OCI-LY3 (cell line): ENCODE measurements at regions not wholly inside any gene's neighbourhood (a gene's known extent, or its start where the extent isn't known, plus 50 kb on each side); places are given as distances from the start of the nearest gene placed in this dataset.

Experiments used
- H2AFZ ChIP-seq: fragments of 200-600, 300-600 bp; shearing (Covaris generic); 2 replicates; pipeline ENCODE4 v1.6.0; 2014; ENCODE audit warnings: antibody characterized with exemption, low read depth, low read length
- H3K27ac ChIP-seq: fragments of 200-600, 300-600 bp; sonication (generic); 2 replicates; pipeline ENCODE4 v1.5.1; 2014; ENCODE audit warnings: mild to moderate bottlenecking, low read length, moderate library complexity, mixed read lengths
- H3K27me3 ChIP-seq: fragments of 200-600, 300-600 bp; sonication (generic); 2 replicates; pipeline ENCODE4 v1.6.1; 2014; ENCODE audit warnings: low read depth, low read length, mixed read lengths
- H3K36me3 ChIP-seq: fragments of 200-600, 300-600 bp; sonication (generic); replicated peaks from 2 replicates; pipeline ENCODE3; 2014; ENCODE audit warnings: low read depth, low read length, mixed read lengths
- H3K4me1 ChIP-seq: fragments of 300-600, 200-600 bp; sonication (generic); 2 replicates; pipeline ENCODE4 v1.6.1; 2014; ENCODE audit warnings: low read length, mixed read lengths
- H3K4me2 ChIP-seq: fragments of 200-600, 300-600 bp; sonication (generic); 2 replicates; pipeline ENCODE4 v1.6.1; 2014; ENCODE audit warnings: low read length, mixed read lengths
- H3K4me3 ChIP-seq: fragments of 300-600, 200-600 bp; sonication (generic); 2 replicates; pipeline ENCODE4 v1.5.1; 2014; ENCODE audit warnings: antibody characterized with exemption, mild to moderate bottlenecking, low read length, moderate library complexity
- H3K79me2 ChIP-seq: fragments of 300-600, 200-600 bp; shearing (Covaris generic); 2 replicates; pipeline ENCODE4 v1.6.1; 2014; ENCODE audit warnings: mild to moderate bottlenecking, low read length, mixed read lengths
- H3K9ac ChIP-seq: fragments of 300-600, 200-600 bp; shearing (Covaris generic); 2 replicates; pipeline ENCODE4 v1.6.0; 2014; ENCODE audit warnings: mild to moderate bottlenecking, low read length, moderate library complexity
- H3K9me3 ChIP-seq: fragments of 200-600, 300-600 bp; shearing (Covaris generic); 2 replicates; pipeline ENCODE4 v1.6.1; 2014; ENCODE audit warnings: low read length, mixed read lengths; ENCODE audit not compliant: insufficient read depth
- H4K20me1 ChIP-seq: fragments of 200-600, 300-600 bp; sonication (generic); 2 replicates; pipeline ENCODE4 v1.6.1; 2016; ENCODE audit warnings: low read length, mixed read lengths; ENCODE audit not compliant: insufficient read depth
- EZH2phosphoT487 ChIP-seq: fragments of 200-600 bp; shearing (Covaris generic); IDR thresholded peaks from 2 replicates; pipeline ENCODE4 v1.6.1; 2018; ENCODE audit warnings: antibody characterized with exemption, mixed run types, low read depth
- TF ChIP-seq, protein P1 (sequence below): fragments of 200-600, 300-600 bp; sonication (generic); IDR thresholded peaks from 2 replicates; pipeline ENCODE4 v1.5.1; 2014; ENCODE audit warnings: antibody characterized with exemption, low read length, low read depth

DNA sequence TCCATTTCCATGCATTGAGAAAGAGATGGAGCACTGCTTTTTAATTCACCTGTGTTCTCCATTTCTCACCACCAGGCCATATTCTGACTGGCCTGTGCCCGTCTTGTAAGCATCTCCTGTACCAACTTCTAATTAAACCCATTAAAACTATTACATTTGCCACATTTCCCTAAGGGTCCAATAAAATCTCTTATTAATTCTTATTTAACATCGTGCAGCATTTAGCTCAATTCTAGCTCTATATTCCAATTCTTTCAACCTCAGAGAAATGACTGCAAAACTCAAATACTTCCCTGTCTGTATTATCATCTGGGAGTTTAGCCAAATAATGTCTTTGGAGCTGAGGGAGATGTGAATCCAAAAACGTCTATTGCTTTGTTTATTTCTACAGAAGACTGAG lies 495.4 kb upstream of the TMEM132C start:
- Histone ChIP-seq H4K20me1 (no peaks in the 10 kb centered on the region), H3K27ac (no peak overlapping the region), H3K4me2 (no peak overlapping the region), H3K4me3 (no peak overlapping the region), H3K79me2 (no peaks in the 10 kb centered on the region), H3K9me3 (no peaks in the 10 kb centered on the region), H3K27me3 (0 out of 2 replicates have a peak, but pooled peaks cover 5% of the 10 kb centered on the region), H3K36me3 (no peaks in the 10 kb centered on the region), H2AFZ (no peak overlapping the region), H3K4me1 (no peaks in the 10 kb centered on the region), H3K9ac (no peak overlapping the region)
- TF ChIP-seq, protein P1, sequence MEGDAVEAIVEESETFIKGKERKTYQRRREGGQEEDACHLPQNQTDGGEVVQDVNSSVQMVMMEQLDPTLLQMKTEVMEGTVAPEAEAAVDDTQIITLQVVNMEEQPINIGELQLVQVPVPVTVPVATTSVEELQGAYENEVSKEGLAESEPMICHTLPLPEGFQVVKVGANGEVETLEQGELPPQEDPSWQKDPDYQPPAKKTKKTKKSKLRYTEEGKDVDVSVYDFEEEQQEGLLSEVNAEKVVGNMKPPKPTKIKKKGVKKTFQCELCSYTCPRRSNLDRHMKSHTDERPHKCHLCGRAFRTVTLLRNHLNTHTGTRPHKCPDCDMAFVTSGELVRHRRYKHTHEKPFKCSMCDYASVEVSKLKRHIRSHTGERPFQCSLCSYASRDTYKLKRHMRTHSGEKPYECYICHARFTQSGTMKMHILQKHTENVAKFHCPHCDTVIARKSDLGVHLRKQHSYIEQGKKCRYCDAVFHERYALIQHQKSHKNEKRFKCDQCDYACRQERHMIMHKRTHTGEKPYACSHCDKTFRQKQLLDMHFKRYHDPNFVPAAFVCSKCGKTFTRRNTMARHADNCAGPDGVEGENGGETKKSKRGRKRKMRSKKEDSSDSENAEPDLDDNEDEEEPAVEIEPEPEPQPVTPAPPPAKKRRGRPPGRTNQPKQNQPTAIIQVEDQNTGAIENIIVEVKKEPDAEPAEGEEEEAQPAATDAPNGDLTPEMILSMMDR = no peak
- no peak for TF ChIP-seq EZH2phosphoT487

DNA sequence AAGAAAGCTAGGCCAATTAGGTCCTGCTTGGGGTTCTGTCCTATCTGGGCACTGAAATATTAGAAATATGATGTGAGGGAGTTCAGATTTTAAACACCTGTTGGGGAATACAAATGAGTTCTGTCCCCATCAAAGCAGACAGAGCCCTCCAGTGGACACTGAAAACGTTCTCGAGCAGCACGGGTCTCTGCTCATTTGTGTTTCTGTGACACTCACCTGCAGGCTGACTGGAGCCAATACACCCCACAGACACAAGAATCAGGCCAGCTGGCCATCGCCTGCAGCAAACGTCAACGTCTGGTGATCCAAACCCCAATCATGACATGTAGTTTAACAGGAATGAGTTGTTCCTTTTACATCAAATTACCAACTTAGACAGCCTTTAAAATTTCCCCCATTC lies 493.4 kb upstream of the TMEM132C start:
- TF ChIP-seq, protein P1 = peak; percentile 15
- no peak for TF ChIP-seq EZH2phosphoT487
- peaks cover 7% of the 10 kb centered on the region for H3K27me3 ChIP-seq
- no peak overlapping the region for H2AFZ ChIP-seq
- no peaks in the 10 kb centered on the region for H3K36me3 ChIP-seq
- no peaks in the 10 kb centered on the region for H4K20me1 ChIP-seq
- no peak overlapping the region for H3K27ac ChIP-seq
- H3K9ac ChIP-seq = no peak overlapping the region
- no peaks in the 10 kb centered on the region for H3K79me2 ChIP-seq
- H3K4me1 ChIP-seq = no peaks in the 10 kb centered on the region
- no peak overlapping the region for H3K4me3 ChIP-seq
- H3K4me2 ChIP-seq = no peak overlapping the region
- H3K9me3 ChIP-seq = no peaks in the 10 kb centered on the region

DNA sequence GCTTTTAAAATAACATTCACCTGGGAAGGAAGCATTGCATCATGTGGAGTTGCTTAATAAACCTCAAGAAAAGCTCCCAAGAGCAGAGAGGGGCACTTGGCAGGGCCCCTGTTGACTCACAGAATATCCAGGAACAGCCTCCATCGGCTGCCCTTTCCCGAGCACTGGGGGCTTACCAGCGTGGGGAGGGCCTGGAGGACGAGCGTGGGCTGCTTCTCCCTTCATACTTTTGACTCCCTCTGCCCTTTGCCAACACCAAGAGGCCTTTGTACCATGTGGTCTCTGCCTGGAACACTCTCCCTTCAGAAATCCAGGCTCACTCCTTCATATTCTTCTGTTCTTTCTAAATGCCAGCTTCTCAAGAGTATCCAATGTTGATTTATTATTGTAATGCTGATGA lies 492.1 kb upstream of the TMEM132C start:
- Histone ChIP-seq H3K79me2 (no peaks in the 10 kb centered on the region), H3K9ac (no peak overlapping the region), H2AFZ (no peak overlapping the region), H3K4me2 (no peak overlapping the region), H3K36me3 (no peaks in the 10 kb centered on the region), H3K9me3 (no peaks in the 10 kb centered on the region), H3K27me3 (peaks cover 9% of the 10 kb centered on the region), H4K20me1 (no peaks in the 10 kb centered on the region), H3K4me3 (no peak overlapping the region), H3K4me1 (no peaks in the 10 kb centered on the region), H3K27ac (no peak overlapping the region)
- no peak for TF ChIP-seq EZH2phosphoT487
- TF ChIP-seq, protein P1 = no peak

DNA sequence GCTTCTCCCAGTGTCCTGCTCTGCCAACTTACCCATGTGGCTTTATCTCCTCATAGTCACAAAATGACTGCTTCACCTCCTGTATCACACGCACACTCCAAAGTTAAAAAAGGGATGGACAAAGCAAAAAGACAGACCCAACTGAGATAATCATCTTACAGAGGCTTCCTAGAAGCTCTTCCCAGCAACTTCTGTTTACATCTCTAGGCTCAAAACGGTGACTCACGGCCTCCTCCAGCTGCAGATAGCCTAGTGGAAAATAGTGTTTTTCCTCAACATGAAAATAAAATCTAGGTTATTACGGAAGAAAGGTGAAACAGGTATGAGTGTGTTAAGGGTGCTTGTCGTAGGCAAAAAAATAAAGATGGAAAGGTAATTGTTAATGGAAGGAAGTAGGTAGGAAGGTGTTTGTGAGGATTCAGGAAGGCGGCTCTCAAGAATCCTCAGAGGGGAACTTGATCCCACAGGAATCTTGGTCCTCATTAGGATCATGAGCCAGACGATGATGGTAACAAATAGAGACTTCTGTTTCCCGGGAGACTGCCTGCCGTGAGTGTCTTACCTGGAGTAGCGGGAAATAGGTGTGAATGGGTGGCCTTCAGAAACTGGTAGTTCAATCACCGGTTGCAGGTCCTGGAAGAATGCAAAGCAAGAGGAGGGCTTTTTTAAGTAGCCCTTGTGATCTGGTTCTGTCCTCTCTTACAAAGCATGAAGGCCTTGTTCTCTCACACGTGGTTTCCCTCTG lies 487.5 kb upstream of the TMEM132C start:
- Histone ChIP-seq H3K4me1 (no peaks in the 10 kb centered on the region), H3K36me3 (no peaks in the 10 kb centered on the region), H3K9ac (no peak overlapping the region), H3K4me2 (no peak overlapping the region), H3K79me2 (no peaks in the 10 kb centered on the region), H4K20me1 (no peaks in the 10 kb centered on the region), H3K9me3 (no peaks in the 10 kb centered on the region), H2AFZ (no peak overlapping the region), H3K27me3 (peaks cover 17% of the 10 kb centered on the region), H3K4me3 (no peak overlapping the region), H3K27ac (no peak overlapping the region)
- no peak for TF ChIP-seq EZH2phosphoT487
- TF ChIP-seq, protein P1 = no peak
